NCI-H510A treated with DMSO at 0.1 percent for 48 hours (cell line): ENCODE measurements at regions not wholly inside any gene's neighbourhood (a gene's known extent, or its start where the extent isn't known, plus 50 kb on each side); places are given as distances from the start of the nearest gene placed in this dataset.

Experiments used
- DNase-seq: peaks from one replicate; lab custom pipeline; 2025; lab: John Stamatoyannopoulos, UW

DNA sequence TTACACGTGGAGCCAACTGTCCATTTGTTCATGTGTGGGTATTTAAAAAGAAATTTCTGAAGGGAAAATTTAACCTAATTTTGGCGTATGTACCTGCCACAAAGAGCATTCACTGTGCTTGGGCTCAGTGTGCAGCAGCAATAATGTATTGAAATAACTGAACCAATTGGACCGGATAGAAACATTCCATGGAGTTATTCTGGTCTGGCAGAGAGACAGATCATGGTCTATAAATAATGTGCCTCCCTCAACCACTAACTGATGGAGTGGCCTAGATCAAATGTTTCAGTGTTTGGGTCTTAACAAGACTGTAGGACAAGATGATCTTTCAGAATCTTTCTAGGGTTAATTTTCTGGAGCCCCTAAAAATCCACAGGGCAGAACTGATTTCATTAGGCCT is 469.7 kb downstream of the PRELID2 start:
- no peak for DNase-seq

- no peak for DNase-seq
Observed at GRCh38 chr5:145362266-145362665, 472.9 kb downstream of the PRELID2 start.

- no peak for DNase-seq
Observed at GRCh38 chr5:145360936-145361335, 474.2 kb downstream of the PRELID2 start.

DNA sequence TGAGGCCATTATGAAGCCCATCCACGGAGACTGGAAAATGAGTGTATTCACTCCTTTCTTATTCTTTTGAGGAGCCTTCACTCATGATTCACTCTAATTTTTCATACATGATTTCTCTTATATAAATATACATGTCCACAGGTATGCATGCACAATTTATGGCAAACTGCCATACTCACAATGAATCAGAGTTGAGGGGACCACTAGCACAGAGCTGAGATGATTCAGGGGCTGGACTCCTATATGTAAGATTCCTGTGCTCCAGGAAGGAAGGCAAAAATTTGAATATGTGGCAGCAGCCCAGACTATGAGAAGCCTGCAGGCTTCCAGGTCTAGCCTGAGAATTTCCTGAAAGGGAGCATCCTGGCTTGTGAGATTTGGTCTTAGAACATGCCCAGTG is 484.6 kb downstream of the PRELID2 start:
- no peak for DNase-seq

- peak; percentile 2 for DNase-seq
Observed at GRCh38 chr5:145347026-145347616, 488.0 kb downstream of the PRELID2 start.

DNA sequence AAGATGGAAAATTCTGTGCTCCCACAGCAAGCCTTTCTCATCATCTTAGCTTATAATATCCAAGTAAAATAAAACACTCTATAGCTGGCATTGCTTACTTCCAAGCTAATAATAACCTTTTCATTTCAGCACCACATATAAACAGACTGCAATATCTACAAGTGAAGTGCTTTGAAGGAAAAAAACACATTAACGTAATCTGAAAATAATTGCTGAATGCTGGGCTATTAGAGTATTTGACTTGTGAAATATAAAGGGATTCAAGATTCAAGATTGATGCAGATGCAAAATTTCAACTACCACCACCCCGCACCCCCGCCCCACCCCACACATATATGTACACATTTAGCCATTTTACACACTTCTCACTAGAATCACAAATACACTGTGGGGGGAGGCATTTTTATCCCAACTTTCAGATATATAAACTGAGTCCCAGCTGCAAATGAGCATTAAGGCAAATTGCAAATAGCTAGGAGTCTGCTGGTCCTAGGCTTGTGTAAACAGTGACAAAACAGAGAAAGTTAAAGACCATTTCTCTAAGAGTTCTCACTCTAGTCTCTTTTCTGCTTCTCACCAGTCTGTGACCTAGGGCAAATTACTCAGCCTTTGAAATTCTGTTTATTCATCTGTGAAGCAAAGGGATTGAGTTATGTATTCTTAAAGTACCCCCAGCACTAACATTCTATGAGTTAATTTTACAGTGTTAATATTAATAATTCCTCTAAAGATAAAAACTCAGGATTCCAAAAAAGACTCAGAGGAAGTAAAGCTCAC is 489.4 kb downstream of the PRELID2 start:
- DNase-seq, result no peak

GRCh38 chr5:145341842-145342241 is 493.3 kb downstream of the PRELID2 start:
- DNase-seq, result no peak

DNA sequence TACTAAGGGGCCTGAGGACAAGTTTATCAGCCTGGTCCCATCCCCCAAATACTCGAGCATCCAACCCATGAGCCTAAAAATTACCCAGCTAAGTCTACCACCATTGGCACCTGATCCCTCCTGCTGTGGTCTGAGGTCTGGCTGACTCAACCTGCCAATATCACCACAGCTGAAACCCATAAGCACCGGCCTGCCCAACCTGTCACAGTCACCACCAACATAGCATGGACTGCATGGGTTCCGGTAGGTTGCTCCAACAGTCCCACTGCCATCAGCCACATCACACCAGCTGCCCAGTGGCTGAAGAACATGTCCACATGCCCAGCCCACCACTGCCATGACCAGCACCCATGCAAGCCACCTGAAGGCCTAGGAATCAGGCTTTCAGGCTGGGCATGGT is 495.0 kb downstream of the PRELID2 start:
- DNase-seq, result no peak

DNA sequence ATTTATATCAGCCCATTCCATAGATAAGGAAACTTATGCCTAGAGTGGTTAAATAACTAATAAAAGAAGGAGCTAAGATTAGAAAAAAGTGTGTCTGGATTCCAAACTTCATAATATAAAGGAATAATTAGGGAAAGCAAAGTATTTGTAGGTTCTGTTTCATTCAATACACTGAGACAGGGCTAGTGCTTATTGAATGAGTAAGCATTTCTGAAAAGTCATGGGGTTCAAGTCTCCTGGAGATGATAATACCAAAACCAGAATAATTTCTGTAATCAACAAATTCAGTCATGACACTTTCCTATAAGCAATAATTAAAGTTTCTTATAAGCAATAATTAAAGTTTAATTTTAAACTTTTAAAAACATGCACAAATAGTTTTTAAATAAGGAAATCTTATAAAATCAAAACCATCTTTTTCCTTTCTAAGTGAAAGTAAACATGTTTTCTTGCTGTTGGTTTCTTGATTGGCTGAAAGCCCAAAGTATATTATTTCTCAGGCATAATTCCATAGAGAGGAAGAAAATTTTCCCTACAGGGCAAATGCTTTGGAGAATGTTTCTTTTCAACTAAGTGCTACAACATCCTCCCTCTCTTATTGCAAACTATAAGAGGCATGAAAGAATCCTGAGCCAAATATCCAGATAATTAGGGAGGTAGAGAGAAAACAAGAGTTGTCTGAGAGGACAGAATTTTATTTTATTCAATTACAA is 510.2 kb downstream of the PRELID2 start:
- DNase-seq, result no peak

- DNase-seq, result no peak
Observed at GRCh38 chr5:145324101-145324500, 511.0 kb downstream of the PRELID2 start.

GRCh38 chr5:145316282-145316681 is 518.9 kb downstream of the PRELID2 start:
- DNase-seq, result no peak

GRCh38 chr5:145307866-145308382 is 527.2 kb downstream of the PRELID2 start:
- DNase-seq, result no peak

- DNase-seq, result no peak
Observed at GRCh38 chr5:145295236-145295835, 539.8 kb downstream of the PRELID2 start.

- no peak for DNase-seq
Observed at GRCh38 chr5:145294331-145294730, 540.8 kb downstream of the PRELID2 start.

- no peak for DNase-seq
Observed at GRCh38 chr5:145293716-145294115, 541.4 kb downstream of the PRELID2 start.

GRCh38 chr5:145292278-145292677 is 542.9 kb downstream of the PRELID2 start:
- DNase-seq, result no peak

DNA sequence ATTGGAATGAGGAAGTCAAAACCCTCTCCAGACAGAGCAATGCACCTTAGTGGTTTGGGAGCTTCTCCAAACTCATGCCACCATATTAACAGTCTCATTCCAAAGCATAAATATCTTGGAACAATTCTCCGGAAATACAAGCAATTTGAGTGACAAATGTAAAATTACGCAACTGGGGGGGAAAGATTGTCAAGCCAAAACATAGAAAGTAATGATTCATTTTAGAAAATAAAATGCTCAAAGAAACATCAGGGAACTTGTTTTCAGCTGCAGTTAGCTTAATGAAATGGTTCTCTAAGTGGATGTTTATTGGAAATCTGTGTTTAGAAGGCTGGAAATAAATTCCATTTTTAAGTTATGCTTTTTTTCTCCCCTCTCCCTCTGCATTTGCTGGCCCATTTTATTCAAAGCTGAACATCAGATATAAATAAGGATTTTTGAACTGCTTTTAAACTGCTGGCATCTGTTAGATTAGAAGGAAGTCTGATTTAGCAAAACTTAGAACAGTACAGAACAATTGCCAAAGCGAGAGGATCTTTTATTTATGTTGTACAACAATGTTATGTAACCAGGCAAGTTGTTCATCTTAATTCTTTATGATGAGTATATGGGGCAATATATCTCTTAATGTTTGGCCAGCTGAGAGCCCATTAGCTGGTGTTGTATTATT is 551.9 kb downstream of the PRELID2 start:
- DNase-seq, result no peak

DNA sequence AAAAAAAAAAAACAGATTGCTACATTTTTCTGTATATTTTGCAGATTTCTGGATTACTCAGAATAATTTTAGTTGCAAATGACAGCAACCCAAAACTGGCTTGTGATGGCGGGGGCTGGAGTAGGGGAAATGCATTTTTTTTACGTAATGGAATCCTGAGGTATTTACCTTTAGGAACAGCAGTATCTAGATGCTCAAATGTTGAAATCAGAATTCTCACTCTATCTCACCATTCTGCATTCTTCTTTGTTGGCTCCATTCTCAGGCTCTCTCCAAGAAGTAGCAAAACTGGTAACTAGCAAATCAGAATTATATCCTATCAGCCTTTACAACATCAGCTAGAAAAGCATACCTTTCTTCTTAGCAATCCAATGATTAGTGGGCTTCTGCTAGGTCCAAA is 554.3 kb downstream of the PRELID2 start:
- no peak for DNase-seq

- DNase-seq, result no peak
Observed at GRCh38 chr5:145280214-145280613, 554.9 kb downstream of the PRELID2 start.

DNA sequence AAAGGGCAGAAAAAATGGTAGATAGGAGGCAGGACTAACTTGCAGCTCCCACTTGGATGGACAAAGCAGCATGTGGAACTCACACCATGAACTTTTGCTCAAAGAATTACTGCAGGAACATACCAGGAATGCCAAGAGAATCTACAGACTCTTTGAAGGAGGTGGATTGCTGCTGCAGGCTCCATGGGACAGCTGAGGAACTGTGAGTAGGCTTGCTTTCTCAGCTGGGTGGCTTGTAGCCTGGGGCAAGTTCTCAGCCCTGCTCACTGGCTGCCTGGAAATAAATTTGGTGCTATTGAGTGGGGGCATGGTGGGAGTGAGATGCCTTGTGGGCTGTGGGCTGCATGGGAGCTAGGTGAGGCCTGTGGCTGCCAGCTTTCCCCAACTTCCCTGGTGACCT is 574.5 kb downstream of the PRELID2 start:
- no peak for DNase-seq

DNA sequence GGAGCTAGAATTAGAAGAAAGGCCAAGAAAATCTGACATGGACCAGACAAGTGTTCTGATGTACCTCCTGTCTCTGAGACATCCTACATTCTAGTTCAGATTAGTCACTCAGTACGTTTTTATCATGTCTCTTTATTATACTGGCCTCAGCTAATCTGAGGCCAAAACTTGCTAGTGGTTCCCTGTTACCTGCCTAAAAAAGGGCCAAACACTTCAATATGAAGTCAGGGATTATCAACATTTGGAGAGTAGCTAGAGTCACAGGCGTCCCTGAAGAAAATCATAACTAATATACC is 587.4 kb downstream of the PRELID2 start:
- DNase-seq, result no peak
